GM19463 (cell line): ENCODE measurements at regions not wholly inside any gene's neighbourhood (a gene's known extent, or its start where the extent isn't known, plus 50 kb on each side); places are given as distances from the start of the nearest gene placed in this dataset.

ENCODE experiments used
- ATAC-seq: cut with Tn5 transposase; IDR thresholded peaks from one replicate; pipeline ENCODE4 v1.9.1; 2021; ENCODE audit warnings: mild to moderate bottlenecking, moderate library complexity; ENCODE audit not compliant: unreplicated experiment

DNA sequence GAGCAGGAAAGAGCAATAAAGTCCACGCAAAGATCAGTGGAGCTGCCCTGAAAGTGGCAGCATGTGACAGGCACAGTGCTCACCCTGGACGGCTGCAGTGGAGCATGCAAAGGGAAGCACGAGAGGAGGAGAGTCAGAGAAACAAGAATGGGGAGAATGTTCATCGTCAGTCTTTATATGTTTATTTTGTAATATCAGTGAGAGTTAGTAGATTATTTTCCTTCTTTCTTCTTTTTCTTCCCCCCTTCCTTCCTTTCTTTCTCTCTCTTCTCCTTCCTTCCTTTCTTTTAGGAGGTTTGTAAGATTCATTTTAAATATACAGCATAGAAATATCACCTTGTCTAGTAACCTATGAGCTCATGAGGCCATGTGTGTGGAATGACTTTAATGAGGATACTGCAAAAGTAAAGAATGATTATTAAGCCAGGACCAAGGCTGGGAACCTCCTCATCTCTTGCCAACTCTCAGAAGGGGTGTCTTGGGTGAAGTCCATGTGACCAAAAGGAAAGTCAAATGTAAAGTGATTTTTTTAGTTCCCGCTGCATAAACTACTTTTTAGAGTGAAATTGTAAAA, 321.1 kb downstream of the AASDHPPT start:
- no peak for ATAC-seq

DNA sequence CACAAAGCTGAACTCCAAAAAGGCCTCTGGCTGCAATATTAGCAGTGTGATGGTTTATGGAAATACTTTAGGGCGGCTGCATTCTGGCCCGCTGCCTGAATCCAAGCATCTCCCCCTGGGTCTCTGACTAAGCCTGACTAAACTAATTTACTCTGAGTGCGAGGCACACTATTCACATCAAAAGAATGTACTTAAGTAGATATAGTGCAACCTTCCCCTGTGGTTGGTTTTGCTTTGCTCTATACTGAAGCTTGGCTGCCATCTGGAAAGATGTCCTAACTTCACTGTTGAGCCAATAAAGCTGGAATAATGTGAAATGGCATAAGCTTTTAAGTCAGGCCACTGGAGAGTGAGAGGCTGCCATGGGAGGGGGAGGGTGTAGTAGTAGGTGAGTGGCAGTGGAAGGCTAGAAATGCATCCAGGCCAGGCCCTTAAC, 321.6 kb downstream of the AASDHPPT start:
- no peak for ATAC-seq

DNA sequence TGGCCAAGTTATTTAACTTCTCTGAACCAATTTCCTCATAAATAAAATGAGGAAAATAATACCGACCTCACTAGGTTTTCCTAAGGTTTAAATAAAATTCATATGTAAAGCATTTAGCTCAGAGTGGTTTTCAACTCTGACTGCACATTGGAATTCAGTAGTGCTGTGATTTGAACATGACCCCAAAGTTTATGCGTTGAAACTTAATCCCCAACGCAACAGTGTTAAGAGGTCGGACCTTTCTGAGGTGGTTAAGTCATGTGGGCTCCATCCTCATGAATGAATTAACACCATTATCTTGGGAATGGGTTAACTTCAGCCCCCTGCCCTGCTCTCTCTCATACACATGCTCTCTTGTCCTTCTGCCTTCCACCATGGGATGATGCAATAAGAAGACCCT, 322.2 kb downstream of the AASDHPPT start:
- no peak for ATAC-seq

DNA sequence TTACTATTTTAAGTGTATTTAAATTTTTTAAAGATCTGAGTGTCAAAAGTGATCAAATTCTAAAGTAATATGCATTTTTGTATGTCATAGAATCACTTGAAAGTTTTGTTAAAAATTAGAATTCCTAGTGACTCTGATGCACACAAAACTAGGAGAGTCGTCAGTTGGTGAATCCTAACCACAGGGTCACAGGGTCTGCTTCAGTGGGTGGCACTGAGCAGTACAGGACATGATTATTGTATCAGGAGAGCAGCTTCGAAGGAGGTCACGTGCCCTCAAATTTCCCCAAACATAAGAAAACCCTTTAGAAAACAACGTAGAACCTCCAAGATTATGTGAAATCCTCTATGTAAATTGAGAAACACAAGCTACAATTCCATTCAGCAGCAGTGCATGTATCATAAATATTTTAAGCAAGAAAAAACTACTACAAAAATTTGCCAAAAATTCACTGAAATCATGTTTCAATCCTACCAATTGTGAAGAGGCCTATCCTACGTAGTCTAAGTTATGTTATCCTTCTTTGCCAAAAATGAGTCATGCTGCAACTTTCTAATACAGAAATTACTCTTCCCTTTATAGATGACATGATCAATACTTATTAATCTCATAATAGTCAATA, 323.6 kb downstream of the AASDHPPT start:
- no peak for ATAC-seq

DNA sequence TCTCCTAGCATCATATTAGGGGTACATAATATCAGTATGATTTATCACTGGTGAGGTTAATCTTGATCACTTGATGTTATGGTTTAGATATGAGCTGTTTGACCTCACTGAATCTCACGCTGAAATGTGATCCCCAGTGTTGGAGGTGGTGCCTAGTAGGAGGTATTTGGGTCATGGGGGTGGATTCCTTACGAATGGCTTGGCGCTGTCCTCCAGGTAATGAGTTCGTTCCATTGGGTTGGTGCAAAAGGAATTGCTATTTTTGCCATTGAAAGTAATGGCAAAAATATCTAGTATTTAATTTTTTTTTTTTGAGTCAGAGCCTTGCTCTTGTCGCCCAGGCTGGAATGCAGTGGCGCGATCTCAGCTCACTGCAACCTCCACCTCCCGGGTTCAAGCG, 326.3 kb downstream of the AASDHPPT start:
- ATAC-seq: no peak

DNA sequence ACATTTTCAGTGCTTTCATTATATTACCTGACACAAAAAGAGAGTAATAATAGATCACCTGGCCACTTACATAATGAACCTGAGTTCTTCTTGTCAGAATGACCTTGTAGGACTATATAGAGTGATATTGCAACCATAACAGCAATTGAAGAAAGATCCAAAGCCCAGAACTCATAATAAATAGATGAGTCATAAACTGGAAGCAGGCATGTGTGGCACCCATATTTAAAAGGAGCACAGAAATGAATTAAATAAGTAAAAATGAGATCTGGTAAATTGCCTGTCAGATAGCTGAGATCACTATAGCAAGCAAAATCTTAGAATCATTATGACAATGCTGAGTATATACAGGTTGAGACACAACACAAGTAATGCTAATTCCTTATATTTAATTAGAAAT, 331.8 kb downstream of the AASDHPPT start:
- ATAC-seq: no peak

DNA sequence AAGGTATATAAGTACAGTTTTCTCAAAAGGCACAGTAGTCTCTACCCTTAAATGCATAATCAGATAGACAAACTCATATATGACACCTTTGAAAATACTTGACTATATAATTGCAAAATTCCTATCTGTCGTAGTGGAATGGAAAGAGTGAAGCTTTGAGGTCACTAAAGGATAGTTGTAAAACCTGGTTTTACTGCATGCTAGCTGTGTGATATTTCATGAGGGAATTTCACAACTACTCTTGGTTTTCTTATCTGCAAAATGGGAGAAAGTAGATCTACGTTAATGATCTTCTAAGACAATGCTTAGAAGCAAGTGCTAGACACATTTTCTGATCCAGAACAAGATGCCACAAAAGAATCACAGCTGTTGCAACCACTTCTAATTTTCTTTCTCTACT, 332.2 kb downstream of the AASDHPPT start:
- no peak for ATAC-seq

DNA sequence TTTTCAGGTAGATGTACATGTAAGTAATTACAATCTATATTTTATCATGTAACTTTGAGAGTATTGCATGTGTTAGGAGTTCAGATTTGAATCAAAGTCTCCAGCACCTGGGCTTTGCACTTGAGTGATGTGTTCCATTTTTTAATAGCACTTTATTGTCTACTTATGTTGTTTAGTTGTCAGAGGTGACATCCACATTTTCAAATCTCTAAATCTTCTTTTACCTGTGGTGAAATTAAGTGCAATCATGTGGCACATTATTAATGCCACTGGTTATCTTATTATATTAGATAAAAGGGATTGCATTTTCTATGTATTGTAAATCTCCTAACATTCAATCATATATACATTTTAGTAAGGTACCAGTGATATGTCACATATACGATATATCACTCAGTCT, 333.4 kb downstream of the AASDHPPT start:
- no peak for ATAC-seq

DNA sequence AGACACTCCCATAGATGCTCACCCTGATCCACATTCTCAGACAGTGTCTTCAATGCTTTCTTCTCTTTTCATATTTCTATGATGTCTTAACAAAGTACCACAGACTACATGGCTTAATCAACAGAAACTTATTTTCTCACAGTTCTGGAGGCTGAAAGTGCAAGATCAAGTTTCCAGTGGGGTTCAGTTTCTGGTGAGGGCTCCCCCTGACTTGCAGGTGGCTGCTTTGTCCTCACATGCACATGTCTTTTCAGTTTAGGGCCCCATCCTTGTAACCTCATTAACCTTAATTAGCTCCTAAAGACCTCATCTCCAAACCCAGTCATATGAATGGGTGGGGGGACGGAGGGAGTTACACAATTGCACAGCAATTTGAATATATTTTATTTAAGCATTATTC, 335.8 kb downstream of the AASDHPPT start:
- no peak for ATAC-seq

DNA sequence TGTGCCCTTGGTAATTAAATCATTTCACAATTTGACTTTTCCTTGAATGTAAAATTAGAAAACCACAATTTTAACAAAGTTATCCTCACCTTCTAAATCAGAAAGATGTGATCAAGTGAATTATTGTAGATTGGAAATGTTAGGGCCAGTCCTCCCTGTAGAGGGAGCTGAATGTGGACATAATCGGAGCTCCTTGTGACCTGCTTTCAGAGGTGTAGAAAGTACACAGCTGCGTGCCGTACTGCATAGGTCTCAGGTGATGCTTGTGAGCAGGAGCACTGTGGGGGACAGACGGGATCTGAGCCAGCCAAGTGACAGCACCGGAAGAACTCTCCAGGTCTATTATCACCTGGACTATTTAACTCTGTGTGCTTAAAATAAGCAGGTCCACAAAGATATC, 338.0 kb downstream of the AASDHPPT start:
- no peak for ATAC-seq

DNA sequence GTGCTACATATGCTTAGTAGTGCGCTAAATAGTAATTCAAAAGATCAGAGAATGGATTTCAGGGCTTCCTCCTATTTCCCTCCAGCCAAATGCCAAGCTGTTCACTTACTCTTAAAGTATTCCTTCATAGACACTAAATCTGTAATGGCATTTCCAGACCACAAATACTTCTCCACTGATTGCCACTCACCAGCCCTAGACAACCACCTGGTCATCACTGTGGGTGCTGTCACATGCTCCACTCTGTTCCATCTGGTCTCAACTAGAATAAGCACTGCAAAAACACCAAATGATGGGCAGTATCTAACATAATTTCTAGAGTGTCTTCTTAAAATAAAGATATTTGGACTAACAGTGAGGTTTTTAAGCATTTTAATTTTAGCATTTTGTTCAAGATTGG, 341.3 kb downstream of the AASDHPPT start:
- no peak for ATAC-seq

DNA sequence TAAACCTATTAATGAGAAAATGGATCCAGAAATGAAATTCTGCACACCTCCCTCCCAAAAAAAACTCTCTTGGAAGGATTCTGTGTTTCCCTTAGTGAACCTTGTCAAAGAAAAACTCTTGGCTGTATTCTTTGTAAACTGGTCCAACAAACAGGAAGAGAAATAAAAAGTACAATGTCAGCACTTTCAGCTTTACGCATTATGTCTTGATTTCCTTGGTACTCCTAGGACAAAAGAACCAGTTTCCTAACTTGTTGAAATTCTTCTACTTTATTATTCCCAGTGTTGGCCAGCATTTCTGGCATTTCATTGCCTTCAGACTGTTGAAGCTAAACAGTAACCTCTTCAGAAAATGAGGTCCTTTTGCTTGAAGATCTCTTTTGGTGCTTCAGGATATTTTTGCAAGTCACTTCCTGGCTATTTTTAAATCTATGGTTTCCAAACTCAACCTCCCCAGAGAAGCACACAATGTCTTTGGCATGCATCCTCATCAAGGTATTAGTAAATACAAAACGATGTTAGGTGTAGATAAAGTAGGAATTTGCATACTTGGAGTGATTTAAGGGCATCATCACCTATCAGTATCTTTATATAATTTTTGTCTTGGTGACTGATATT, 342.7 kb downstream of the AASDHPPT start:
- no peak for ATAC-seq

DNA sequence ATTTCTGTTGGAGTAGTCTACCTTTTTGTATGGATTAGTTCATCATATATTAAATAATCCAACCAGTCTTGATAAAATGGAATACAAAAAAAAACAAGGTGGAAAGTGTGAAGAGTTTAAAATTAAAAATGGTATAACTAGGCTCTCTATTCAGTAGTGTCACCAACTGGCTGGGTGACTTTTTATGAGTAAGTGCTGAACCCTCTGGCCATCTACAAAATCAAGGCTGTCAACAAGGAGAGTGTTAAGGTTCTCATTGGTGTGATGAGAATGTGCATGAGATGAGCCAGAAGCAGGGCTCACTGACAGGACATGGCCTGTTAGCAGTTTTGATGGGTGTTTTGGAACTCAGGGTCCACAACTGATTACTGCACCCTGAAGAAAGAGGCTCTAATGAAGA, 343.2 kb downstream of the AASDHPPT start:
- ATAC-seq: no peak

DNA sequence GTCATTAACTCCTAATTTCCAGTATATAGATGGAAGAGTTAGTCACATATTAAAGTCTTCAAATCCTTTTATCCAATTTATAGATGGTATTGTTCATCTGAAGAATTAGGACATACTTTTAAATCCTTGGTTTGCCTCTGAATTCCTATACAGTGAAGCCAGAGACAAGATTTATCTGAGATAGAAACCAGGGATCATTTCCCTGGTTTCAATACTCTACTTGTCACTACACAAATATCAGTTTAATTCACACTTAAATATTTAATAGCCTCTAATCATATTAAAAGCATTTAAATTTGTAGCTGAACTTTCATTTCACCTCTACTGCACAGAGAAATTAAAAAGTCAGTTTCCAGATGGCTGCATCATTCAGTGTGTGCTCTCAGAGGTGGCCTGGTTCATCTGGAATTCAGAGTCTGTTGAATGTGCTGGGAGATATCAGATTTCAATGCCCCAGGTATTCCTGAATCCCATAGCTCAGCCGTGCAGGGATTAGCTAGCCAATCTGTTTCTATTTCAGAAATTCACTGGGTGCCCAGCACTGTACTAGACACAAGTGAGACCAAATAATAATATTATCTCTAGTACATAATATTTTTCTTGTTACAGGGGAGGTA, 344.3 kb downstream of the AASDHPPT start:
- no peak for ATAC-seq

DNA sequence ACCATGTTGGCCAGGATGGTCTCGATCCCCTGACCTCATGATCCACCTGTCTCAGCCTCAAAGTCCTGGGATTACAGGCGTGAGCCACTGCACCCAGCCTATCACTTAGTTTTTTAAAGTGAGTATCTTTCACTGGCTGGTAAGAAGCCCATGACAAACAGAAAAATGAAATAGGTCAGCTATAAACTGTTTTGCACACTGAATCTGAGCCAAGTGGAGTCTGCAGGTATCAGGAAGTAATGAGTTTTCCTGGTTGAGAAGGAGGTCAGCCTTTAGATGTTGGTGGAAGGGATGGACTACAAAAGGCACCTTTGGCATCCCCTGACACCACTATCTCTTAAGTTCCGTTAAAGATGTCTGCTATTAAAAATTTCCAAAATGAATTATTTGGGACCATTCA, 345.1 kb downstream of the AASDHPPT start:
- no peak for ATAC-seq

DNA sequence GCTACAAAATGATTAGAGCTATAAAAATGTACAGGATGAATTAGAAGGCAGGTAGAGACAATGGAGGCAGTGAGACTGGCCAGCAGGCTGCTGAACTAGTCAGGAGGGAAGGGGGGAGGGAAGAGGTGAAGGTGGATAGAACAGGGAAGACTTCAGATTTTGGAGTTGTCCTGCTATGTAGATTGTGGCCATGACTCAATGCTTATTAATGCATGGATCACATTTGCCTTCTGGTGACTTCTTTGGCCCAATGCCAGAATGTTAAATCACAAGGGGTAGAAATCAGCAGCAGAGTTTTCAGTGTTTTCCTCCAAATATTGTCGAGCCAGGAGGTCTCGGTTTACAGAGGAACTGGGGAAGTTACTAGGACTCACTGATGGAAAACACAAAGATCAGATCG, 346.6 kb downstream of the AASDHPPT start:
- no peak for ATAC-seq

DNA sequence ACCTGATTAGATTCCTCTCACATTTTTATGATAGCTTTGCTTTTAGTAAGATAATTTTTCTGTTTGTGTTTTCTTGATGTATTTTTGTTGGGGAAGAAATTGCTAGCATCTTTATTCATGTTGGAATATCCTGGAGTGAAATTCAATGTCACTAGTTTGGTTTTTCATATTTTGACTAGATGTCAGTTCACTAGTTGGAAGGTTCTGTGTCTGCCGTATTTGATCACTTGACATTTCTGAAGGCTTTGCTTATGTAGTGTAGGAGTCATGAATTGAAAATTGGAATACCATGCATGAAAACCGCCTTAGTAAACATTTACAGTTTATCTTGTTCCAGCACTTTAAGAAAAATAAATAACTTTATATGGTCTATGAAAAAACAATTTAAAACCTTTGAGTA, 348.4 kb downstream of the AASDHPPT start:
- no peak for ATAC-seq

DNA sequence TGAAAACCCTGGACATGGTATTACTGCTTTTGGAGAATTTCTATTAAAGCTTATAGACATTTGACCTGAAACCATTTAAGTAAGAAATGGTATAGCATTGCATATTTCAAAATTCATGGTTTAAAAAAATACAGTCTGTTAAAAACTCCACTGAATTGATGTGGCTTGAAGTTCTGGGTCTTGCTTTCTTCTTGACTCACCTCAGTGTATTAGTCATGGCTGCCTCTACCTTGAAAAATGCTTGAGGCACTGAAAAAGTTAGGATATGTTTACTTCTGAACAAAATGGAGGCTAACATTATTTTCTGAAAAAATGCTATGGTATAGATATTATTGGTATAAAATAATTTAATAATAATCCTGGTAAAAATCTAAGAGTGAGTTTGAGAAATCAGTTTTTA, 349.2 kb downstream of the AASDHPPT start:
- ATAC-seq: no peak

DNA sequence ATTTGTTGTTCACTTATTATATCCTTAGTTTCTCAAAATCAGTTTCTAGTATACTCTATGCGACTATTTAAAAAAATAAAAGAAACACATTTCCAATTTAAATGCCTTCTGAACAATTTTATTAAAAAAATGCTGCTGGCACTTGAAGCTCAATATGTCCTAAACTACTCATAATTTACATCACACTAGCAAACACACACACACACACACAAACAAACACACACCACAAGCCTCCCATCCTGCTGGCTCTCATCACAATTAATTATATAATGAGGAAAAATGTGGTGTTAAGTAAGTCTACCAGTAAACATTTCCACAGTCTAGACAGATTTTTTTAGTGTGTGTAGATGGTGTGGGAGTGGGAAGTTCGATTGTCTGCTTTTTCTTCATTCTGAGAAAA, 350.3 kb downstream of the AASDHPPT start:
- no peak for ATAC-seq

DNA sequence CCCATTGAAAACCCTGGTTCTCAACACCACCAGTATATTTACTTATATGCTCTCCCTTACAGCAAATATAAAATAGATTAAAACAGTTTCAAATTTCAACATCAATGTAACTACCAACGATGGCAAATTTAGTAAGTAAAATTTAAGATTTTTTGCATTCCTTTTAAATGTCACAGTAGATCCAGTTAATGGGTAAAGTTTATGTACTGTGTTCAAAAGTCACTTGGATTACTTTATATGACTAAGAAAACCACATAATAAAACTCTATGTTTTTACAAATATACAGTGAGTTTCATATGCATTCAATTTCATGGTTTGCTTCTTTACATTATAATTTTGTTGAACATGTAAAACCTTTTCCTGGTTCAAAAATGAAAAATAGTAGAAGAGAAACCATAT, 364.6 kb downstream of the AASDHPPT start:
- ATAC-seq: no peak

DNA sequence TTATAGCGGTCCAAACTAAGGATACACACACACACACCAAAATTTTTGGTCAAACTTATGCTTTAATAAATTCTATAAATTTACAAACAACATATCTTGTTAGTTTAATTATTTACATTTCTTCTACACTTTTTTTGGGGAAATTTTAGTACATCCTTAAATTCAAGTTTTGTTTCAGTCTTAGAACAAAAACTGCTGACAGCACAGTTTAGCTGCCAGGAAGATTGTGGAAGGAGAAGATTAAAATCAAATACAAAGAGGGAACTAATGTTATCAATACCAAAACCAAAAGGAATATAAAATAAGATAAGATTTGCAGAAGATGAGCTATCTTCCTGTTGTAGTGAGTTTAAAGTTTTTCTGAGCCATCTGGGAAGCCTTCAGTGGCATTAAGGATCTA, 368.8 kb downstream of the AASDHPPT start:
- ATAC-seq: no peak

DNA sequence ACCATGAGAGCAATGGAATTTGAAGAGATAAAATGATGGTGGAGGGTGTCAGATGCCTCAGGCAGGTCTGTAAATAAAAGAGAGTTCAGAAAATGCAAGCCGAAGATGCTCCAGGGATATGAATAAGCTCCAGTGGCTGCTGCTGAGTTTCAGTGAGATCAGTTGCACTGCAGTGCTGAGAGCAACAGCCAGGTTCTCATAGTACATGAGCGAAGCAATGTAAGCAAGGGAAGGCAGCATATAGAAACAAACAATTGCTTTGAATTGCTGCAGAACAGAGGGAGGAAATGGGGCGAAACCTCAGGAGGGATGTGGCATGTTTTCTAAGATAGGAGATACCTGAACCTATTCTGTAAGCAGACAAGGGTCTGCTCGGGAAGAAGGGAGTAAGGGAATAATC, 369.5 kb downstream of the AASDHPPT start:
- ATAC-seq: no peak
